WTC11 (cell line): ENCODE measurements at regions not wholly inside any gene's neighbourhood (a gene's known extent, or its start where the extent isn't known, plus 50 kb on each side); places are given as distances from the start of the nearest gene placed in this dataset.
"Not testable (repeated sequence)": the region's sequence is repeated elsewhere in the genome, so short reads cannot be mapped to it uniquely, and the experiment has no call there.

Experiments
- ATAC-seq: fragments of 200-7000 bp; cut with Tn5 transposase; 2 replicates; pipeline ENCODE4 v1.10.0; 2021; ENCODE audit warnings: mild to moderate bottlenecking, moderate library complexity
- CTCF ChIA-PET: fragments of 300-600 bp; sonication (Branson Sonifier 250); formaldehyde crosslinking; loops from one replicate; lab custom pipeline; 2021; ENCODE audit warnings: antibody characterized with exemption; lab: Charles Lee
- POLR2A ChIA-PET: fragments of 350-600 bp; sonication (Branson Sonifier 250); formaldehyde crosslinking; loops from one replicate; lab custom pipeline; 2021; ENCODE audit warnings: antibody characterized with exemption; lab: Charles Lee
- DNase-seq: peaks from one replicate; pipeline ENCODE4 v3.0.0; 2021; ENCODE audit warnings: low spot score
- H3K27ac Mint-ChIP-seq: 2 replicates; pipeline ENCODE4 v1.8.0; 2021; ENCODE audit warnings: mixed read lengths
- H3K27me3 Mint-ChIP-seq: 2 replicates; pipeline ENCODE4 v1.8.0; 2021; ENCODE audit warnings: low read depth, mild to moderate bottlenecking, moderate library complexity, mixed read lengths
- H3K36me3 Mint-ChIP-seq: 2 replicates; pipeline ENCODE4 v1.8.0; 2021; ENCODE audit warnings: mixed read lengths
- H3K4me1 Mint-ChIP-seq: 2 replicates; pipeline ENCODE4 v1.8.0; 2022; ENCODE audit warnings: mixed read lengths
- H3K4me3 Mint-ChIP-seq: 2 replicates; pipeline ENCODE4 v1.8.0; 2021; ENCODE audit warnings: mild to moderate bottlenecking, moderate library complexity, mixed read lengths
- H3K9me3 Mint-ChIP-seq: 2 replicates; pipeline ENCODE4 v1.8.0; 2021; ENCODE audit warnings: mixed read lengths
- FOXJ3 ChIP-seq: sonication (generic); formaldehyde crosslinking; IDR thresholded peaks from 2 replicates; pipeline ENCODE4 v1.9.0; 2021; ENCODE audit warnings: missing genetic modification reagents, mild to moderate bottlenecking, borderline replicate concordance
- GTF2I ChIP-seq: fragments of 250-450 bp; sonication (Bioruptor Pico); conservative IDR thresholded peaks from 2 replicates; pipeline ENCODE4 v1.4.0; 2021; ENCODE audit warnings: mild to moderate bottlenecking
- JUN ChIP-seq: sonication (generic); formaldehyde crosslinking; IDR thresholded peaks from 2 replicates; pipeline ENCODE4 v1.8.0; 2023; ENCODE audit warnings: mild to moderate bottlenecking, missing genetic modification reagents
- PRRX2 ChIP-seq: fragments of 250-450 bp; sonication (Bioruptor Pico); IDR thresholded peaks from 2 replicates; pipeline ENCODE4 v1.8.0; 2021; ENCODE audit warnings: mild to moderate bottlenecking
- TCF7 ChIP-seq: sonication (generic); formaldehyde crosslinking; IDR thresholded peaks from 2 replicates; pipeline ENCODE4 v1.8.0; 2022; ENCODE audit warnings: mild to moderate bottlenecking, low read depth, missing genetic modification reagents, moderate library complexity
- TEAD4 ChIP-seq: sonication (generic); formaldehyde crosslinking; IDR thresholded peaks from 2 replicates; pipeline ENCODE4 v1.8.0; 2022; ENCODE audit warnings: mild to moderate bottlenecking, missing genetic modification reagents
- ZNF396 ChIP-seq: fragments of 250-450 bp; sonication (Bioruptor Pico); IDR thresholded peaks from 2 replicates; pipeline ENCODE4 v1.8.0; 2021; ENCODE audit warnings: mild to moderate bottlenecking, moderate library complexity, borderline replicate concordance
- TF ChIP-seq, protein P1 (sequence below): sonication (generic); formaldehyde crosslinking; IDR thresholded peaks from 2 replicates; pipeline ENCODE4 v1.8.1; 2022; ENCODE audit warnings: low read depth, missing genetic modification reagents, borderline replicate concordance
- TF ChIP-seq, protein P2 (sequence below): fragments of 250-450 bp; sonication (Bioruptor Pico); IDR thresholded peaks from 2 replicates; pipeline ENCODE4 v1.9.0; 2021; ENCODE audit warnings: moderate library complexity, mild to moderate bottlenecking, inconsistent platforms, borderline replicate concordance
- TF ChIP-seq, protein P3 (sequence below): sonication (generic); formaldehyde crosslinking; IDR thresholded peaks from 2 replicates; pipeline ENCODE4 v1.8.1; 2023; ENCODE audit warnings: mild to moderate bottlenecking, missing genetic modification reagents, moderate library complexity
- TF ChIP-seq, protein P4 (sequence below): sonication (generic); formaldehyde crosslinking; IDR thresholded peaks from 2 replicates; pipeline ENCODE4 v1.8.0; 2022; ENCODE audit warnings: mild to moderate bottlenecking, missing genetic modification reagents
- TF ChIP-seq, protein P5 (sequence below): sonication (generic); formaldehyde crosslinking; IDR thresholded peaks from 2 replicates; pipeline ENCODE4 v1.8.1; 2022; ENCODE audit warnings: mild to moderate bottlenecking, moderate library complexity, missing genetic modification reagents

DNA sequence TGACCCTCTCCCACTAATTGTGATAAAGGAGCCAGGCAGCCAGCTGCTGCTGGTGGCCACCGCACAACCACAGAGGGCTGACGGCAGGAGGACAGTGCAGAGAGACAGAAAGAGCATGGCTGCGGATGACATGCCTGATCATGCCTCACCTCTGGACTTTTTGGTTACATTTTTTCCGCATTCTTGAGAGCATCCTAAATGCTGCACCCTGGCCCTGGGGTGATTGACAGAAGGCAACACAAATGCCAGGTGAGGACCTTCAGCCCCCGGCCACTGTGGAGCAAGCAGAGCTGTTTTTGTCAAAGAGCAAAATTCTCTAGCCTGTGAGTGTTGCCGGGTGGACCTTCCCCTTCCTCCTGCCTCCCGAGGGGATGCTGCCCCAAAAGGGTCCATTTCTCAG is 78.5 kb downstream of the RPS6KA4 start:
- DNase-seq (no peak), ATAC-seq (no peak)
- ChIA-PET CTCF (interaction anchor here (0.9 to 2.3 kb wide), 3 partner anchors 12 to 96 kb away, joined by 3 to 19 read pairs (median 5); no protein-coding TSS in a partner anchor), POLR2A (no interaction called here)
- Mint-ChIP-seq H3K27me3 (peaks cover 40% of the 10 kb centered on the region), H3K36me3 (peaks cover 2% of the 10 kb centered on the region; the same call in 1 of the 2 replicates), H3K27ac (no peak overlapping the region), H3K4me1 (peaks cover 5% of the 10 kb centered on the region; the same call in 1 of the 2 replicates), H3K9me3 (peaks cover 3% of the 10 kb centered on the region; the same call in 1 of the 2 replicates), H3K4me3 (no peak overlapping the region)
- TF ChIP-seq FOXJ3, result no peak
- TF ChIP-seq, protein P1, sequence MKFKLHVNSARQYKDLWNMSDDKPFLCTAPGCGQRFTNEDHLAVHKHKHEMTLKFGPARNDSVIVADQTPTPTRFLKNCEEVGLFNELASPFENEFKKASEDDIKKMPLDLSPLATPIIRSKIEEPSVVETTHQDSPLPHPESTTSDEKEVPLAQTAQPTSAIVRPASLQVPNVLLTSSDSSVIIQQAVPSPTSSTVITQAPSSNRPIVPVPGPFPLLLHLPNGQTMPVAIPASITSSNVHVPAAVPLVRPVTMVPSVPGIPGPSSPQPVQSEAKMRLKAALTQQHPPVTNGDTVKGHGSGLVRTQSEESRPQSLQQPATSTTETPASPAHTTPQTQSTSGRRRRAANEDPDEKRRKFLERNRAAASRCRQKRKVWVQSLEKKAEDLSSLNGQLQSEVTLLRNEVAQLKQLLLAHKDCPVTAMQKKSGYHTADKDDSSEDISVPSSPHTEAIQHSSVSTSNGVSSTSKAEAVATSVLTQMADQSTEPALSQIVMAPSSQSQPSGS (CRISPR knock-in tag), result no peak
- TF ChIP-seq, protein P2, sequence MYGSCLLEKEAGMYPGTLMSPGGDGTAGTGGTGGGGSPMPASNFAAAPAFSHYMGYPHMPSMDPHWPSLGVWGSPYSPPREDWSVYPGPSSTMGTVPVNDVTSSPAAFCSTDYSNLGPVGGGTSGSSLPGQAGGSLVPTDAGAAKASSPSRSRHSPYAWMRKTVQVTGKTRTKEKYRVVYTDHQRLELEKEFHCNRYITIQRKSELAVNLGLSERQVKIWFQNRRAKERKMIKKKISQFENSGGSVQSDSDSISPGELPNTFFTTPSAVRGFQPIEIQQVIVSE (CRISPR knock-in tag), result no peak
- TF ChIP-seq, protein P3, sequence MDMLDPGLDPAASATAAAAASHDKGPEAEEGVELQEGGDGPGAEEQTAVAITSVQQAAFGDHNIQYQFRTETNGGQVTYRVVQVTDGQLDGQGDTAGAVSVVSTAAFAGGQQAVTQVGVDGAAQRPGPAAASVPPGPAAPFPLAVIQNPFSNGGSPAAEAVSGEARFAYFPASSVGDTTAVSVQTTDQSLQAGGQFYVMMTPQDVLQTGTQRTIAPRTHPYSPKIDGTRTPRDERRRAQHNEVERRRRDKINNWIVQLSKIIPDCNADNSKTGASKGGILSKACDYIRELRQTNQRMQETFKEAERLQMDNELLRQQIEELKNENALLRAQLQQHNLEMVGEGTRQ, result no peak
- TF ChIP-seq, protein P4, sequence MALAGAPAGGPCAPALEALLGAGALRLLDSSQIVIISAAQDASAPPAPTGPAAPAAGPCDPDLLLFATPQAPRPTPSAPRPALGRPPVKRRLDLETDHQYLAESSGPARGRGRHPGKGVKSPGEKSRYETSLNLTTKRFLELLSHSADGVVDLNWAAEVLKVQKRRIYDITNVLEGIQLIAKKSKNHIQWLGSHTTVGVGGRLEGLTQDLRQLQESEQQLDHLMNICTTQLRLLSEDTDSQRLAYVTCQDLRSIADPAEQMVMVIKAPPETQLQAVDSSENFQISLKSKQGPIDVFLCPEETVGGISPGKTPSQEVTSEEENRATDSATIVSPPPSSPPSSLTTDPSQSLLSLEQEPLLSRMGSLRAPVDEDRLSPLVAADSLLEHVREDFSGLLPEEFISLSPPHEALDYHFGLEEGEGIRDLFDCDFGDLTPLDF (CRISPR knock-in tag), result no peak
- TF ChIP-seq ZNF396 (CRISPR knock-in tag), result no peak
- no peak for TF ChIP-seq PRRX2 (CRISPR knock-in tag)
- TF ChIP-seq JUN (CRISPR knock-in tag), result no peak

DNA sequence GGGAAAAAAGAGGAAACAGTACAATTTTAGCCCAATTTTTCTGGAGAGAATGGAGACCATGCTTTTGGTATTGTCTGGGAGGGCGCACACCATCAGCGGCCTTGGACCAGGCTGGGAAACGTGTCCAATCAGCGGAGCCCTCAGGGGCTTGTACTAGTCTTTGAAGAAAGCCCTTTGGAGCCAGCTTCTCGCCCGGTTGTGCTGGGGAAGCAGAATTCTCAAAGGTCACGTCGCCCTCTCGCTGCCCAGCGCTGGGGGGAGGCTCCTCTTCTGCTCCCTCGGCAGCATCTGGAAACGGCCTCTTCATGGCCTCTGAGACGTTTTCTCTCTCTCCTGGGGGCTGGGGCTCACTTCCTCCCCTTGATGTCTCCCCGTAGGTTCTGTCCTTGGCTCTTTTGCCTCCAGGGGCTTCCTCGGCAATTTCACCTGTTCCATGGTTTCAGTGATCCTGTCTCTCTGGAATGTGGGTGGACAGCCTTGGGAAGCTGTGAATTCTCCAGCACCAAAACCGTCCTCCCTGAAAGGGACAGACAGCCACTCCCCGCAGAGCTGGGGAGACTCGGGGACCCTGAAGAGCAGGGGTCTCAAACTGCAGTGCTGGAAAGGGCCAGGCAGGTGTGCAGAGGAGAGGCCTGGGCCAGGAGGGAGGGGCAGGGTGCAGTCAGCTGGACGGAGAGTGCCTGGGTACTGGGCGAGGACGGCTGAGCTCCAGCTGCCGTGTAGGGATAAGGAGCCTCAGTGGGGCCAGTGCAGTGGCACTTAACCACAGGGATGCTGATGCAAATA is 80.2 kb downstream of the RPS6KA4 start:
- H3K27me3 Mint-ChIP-seq, result peaks cover 50% of the 10 kb centered on the region
- peak; percentile 32 for ATAC-seq
- CTCF ChIA-PET, result interaction anchor here (0.6 to 2.6 kb wide), 8 partner anchors 10 to 212 kb away, joined by 3 to 25 read pairs (median 4); no protein-coding TSS in a partner anchor

DNA sequence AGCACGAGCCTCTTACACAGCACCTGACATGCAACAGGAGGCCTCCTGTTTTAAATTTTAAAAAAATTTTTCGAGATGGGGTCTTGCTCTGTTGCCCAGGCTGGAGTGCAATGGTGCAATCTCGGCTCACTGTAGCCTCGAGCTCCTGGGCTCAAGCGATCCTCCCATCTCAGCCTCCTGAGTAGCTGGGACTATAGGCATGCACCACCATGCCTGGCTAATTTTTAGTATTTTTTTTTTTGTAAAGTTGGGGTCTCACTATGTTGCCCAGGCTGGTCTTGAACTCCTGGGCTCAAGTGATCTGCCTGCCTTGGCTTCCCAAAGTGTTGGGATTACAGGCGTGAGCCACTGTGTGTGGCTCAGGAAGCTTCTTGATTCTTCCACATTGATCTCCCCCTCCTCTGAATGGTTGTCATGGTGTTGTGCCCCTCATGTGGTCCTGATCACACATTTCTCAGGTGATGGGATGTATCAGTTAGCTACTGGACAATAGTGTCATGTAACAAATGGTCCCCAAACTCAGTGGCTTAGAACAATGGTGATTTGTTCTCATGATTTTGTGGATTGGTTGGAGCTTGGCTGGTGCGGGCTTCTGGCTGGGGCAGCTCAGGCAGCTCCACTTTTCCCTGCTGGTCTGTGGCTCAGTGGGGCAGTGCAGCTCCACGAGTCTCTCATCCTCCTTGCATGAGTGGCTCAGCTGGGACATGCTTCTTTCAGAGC is 81.0 kb downstream of the RPS6KA4 start:
- CTCF ChIA-PET, result interaction anchor here (0.6 to 2.6 kb wide), 6 partner anchors 9 to 211 kb away, joined by 3 to 25 read pairs (median 4); no protein-coding TSS in a partner anchor
- H3K9me3 Mint-ChIP-seq, H3K36me3 Mint-ChIP-seq, H3K27ac Mint-ChIP-seq, POLR2A ChIA-PET, H3K4me3 Mint-ChIP-seq, DNase-seq, H3K4me1 Mint-ChIP-seq, ATAC-seq: not testable (repeated sequence)
- H3K27me3 Mint-ChIP-seq, result peaks cover 46% of the 10 kb centered on the region

More for the DNA sequence above, 80.2 kb downstream of the RPS6KA4 start:
- no peak for DNase-seq
- POLR2A ChIA-PET, result no interaction called here
- peaks cover 2% of the 10 kb centered on the region; the same call in 1 of the 2 replicates for H3K36me3 Mint-ChIP-seq
- peaks cover 3% of the 10 kb centered on the region; the same call in 1 of the 2 replicates for H3K9me3 Mint-ChIP-seq
- TF ChIP-seq TEAD4 (CRISPR knock-in tag), result no peak
- TF ChIP-seq TCF7 (CRISPR knock-in tag), result no peak
- no peak for TF ChIP-seq GTF2I (CRISPR knock-in tag)
- TF ChIP-seq, protein P3, result no peak
- TF ChIP-seq, protein P5, sequence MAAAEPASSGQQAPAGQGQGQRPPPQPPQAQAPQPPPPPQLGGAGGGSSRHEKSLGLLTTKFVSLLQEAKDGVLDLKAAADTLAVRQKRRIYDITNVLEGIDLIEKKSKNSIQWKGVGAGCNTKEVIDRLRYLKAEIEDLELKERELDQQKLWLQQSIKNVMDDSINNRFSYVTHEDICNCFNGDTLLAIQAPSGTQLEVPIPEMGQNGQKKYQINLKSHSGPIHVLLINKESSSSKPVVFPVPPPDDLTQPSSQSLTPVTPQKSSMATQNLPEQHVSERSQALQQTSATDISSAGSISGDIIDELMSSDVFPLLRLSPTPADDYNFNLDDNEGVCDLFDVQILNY (CRISPR knock-in tag), result no peak
- H3K4me1 Mint-ChIP-seq, result peaks cover 8% of the 10 kb centered on the region; the same call in 1 of the 2 replicates
- H3K4me3 Mint-ChIP-seq, result no peak overlapping the region
- H3K27ac Mint-ChIP-seq, result no peak overlapping the region; the same call in 1 of the 2 replicates
